Activated T-cell treated with anti-CD3 and anti-CD28 coated beads, Interleukin-2, amount 50 U/mL, for 48 hours (primary cell): ENCODE measurements at regions not wholly inside any gene's neighbourhood (a gene's known extent, or its start where the extent isn't known, plus 50 kb on each side); places are given as distances from the start of the nearest gene placed in this dataset.
"Not testable (repeated sequence)": the region's sequence is repeated elsewhere in the genome, so short reads cannot be mapped to it uniquely, and the experiment has no call there.

ENCODE experiments used
- DNase-seq, 2 experiments: peaks; one replicate each; pipeline ENCODE4 v3.0.0-alpha.2; 2020

DNA sequence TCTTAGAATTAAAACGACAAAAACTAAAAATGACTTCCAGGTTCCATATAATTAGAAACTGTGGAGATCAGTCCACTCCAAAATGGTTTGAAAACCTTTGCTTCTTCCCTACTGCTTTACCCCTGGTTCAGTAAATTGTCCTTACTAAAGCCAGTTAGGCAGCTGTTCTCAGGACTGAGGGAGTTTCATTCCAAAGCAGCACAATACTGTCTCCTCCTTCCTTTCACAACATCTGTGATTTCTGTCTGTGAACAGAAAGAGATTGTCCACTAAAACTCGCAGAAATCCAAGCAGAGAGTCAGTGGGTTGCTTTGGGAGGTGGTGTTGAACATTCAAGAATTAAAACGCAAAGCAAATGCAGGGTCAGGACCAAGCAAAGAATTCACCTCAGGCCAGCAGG, 740.8 kb upstream of the ZNF608 start:
- no peak for DNase-seq

- not testable (repeated sequence) for DNase-seq
Measured at GRCh38 chr5:125487652-125488051, 741.2 kb upstream of the ZNF608 start.

DNA sequence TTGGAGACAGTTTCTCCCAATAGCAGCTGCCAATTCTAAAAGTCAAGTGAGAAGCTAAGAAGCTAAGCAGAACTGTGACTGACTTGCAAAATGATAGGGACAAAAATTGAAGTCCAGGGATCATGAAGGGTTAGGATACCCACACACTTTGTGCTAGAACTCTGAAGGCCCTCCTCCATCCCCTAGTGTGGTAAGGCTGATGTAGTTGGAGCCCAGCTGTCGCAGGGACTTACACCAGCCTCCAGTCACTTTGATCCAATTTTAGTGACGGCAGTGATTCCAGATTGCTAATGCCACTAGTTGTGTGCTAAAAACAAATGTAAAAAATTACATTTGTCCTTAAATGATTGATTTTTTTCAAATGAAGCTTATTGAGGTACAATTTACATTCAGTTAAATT, 742.7 kb upstream of the ZNF608 start:
- no peak for DNase-seq

- no peak for DNase-seq
Measured at GRCh38 chr5:125491986-125492492, 745.6 kb upstream of the ZNF608 start.

DNA sequence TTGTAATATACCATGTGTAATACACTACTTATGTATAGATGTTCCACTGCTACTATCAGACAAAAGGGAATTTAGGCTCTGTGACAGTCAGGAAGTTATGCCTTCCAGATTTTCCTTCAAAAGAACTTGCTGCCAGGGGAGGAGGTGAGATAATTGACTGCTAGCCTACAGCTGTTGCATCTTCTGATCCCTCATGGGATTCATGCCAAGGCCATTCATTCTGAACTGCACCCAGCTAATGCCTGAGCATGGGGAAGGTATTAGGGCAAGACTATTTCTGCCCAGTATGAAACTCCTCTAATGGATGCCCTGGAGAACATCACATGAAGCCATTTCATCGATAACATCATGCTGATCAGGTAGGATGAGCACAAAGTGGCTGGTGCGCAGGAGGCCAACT, 746.5 kb upstream of the ZNF608 start:
- DNase-seq: no peak

DNA sequence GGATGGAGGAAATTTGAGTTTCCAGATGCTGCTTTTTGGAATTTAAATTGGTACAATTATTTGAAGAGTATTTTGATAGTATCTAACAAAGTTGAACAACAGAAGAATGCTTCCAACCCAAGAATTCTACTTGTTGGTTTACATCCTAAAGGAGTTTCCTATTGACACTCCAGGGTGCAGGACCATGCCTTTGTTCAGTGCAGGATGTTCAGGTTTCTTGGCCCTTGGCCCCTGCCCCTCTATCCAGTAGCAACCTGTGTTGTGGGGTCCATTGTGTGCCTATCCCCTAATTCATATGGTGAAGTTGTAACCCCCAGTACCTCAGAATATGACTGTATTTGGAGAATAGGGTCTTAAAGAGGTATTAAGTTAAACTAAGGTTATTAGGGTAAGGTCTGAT, 750.0 kb upstream of the ZNF608 start:
- no peak for DNase-seq

DNA sequence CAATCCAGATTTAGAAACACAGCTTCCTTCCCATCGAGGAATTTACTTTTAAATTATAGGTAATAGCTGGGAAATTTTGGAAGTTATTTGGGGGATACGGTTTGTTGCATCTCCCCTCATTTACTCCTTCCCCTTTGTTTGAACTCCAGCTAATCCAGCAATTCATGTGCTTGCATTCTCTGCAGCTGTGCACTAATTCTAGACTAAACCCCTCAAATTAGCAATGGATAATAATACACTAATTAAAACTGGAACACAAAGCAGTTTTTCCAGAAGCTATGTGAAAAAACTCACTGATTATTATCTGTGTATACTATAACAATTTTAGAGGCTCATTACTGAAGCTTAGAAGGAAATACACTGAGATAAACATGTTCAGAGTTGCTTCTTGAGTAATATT, 751.2 kb upstream of the ZNF608 start:
- DNase-seq: no peak

- no peak for DNase-seq
Measured at GRCh38 chr5:125499636-125500332, 753.3 kb upstream of the ZNF608 start.

GRCh38 chr5:125501396-125501795, 755.0 kb upstream of the ZNF608 start:
- DNase-seq: no peak

GRCh38 chr5:125503946-125504345, 757.5 kb upstream of the ZNF608 start:
- DNase-seq: no peak

DNA sequence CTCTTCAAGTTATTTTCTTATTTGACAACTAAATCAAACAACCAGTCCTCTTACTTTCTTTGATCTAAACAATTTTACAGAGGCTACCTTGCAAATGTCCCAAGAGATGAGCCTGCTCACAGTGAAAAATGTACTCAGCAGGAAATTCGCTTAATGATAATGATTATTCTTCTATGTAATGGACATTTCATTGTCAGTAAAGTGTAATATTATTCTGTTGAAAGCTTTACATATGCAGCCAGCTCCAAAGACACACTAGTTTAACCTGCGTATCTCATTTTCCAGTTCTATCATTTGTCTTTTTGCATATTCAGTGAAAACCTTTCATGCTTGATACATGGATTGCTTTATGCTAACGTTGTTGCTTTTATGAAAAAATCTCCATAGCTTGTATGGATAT, 758.7 kb upstream of the ZNF608 start:
- no peak for DNase-seq

- no peak for DNase-seq
Measured at GRCh38 chr5:125506124-125506523, 759.7 kb upstream of the ZNF608 start.

DNA sequence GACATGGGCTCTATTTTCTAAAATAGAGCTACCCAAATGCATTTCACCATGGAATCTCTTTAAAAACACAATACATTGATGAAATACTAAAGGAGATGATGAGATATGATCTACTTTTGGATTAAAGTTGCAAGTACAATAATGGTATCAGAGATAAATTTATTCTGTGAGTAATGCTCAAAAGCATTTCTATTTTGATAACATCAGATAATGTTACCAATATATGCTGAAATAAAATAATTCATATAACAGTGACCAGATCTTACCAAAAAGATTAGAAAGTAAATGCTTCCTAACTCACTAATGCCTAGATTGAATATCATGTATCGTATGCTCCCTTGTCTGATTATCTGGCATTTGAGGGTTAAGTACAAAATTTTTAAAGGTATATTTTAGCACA, 761.8 kb upstream of the ZNF608 start:
- no peak for DNase-seq

- no peak for DNase-seq
Measured at GRCh38 chr5:125510651-125511050, 764.2 kb upstream of the ZNF608 start.

GRCh38 chr5:125517973-125518550, 771.6 kb upstream of the ZNF608 start:
- DNase-seq: no peak

DNA sequence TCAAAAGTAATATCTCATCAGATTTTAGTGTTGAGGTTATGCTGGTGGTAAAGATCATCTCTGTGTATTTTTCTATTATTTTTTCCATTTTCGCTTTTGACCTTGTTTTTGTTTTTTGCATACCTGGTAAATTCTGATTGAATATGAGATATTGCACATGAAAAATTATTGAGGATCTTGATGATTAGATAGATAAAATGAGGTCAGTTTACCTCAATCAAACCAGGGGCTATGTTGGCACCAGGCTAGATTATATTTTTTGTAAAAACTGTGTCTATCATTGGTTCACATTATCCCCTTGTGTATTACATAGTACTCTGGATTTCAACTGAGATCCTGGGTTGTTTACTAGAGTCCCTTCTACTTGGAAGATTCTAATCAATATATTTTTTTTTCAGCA, 774.9 kb upstream of the ZNF608 start:
- no peak for DNase-seq

GRCh38 chr5:125525356-125525755, 778.9 kb upstream of the ZNF608 start:
- DNase-seq: no peak

DNA sequence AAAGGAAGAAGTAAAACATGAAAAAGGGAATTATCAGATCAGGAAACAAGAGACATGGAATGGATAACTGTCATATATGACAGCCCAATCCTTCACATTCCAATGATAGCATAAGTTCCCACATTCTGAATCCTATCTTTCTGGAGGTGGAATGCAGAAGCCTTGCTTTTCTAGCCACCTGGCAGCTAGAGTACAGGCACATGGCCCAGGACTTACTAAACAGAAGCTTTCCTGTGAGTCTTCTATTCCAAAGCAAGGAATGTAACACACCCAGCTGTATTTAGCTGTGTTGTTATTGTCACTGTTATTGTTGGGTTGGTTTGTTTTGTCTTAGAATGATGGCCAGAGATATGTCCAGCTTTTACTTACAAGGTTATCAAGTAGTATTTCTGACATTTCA, 780.5 kb upstream of the ZNF608 start:
- DNase-seq: no peak

GRCh38 chr5:125528881-125529280, 782.4 kb upstream of the ZNF608 start:
- no peak for DNase-seq

GRCh38 chr5:125530833-125531615, 784.6 kb upstream of the ZNF608 start:
- no peak for DNase-seq

- DNase-seq: no peak
Measured at GRCh38 chr5:125536095-125536494, 789.7 kb upstream of the ZNF608 start.

DNA sequence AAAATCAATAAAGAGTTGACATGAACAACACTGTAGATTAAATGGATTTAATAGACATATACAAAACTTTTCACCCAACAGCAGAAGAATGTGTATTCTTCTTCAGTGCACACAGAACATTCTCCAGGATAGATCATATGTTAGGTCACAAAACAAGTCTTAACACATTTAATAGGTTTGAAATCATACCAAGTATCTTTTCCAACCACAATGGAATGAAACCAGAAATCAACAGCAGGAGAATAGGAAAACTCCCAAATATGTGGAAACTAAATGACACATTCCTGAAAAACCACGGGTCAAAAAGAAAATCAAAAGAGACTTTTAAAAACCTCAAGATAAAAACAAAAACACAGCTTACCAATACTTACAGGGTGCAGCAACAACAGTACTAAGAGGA, 790.1 kb upstream of the ZNF608 start:
- DNase-seq: no peak

- DNase-seq: no peak
Measured at GRCh38 chr5:125537661-125538060, 791.2 kb upstream of the ZNF608 start.

GRCh38 chr5:125538469-125538868, 792.0 kb upstream of the ZNF608 start:
- DNase-seq: no peak
